ENCODE measurements at regions not wholly inside any gene's neighbourhood (a gene's known extent, or its start where the extent isn't known, plus 50 kb on each side); places are given as distances from the start of the nearest gene placed in this dataset.

GRCh38 chr1:38581396-38581795 lies 278.2 kb downstream of the RRAGC start:
- TF ChIP-seq CEBPB (IDR thresholded peaks at IDR 0.05; ENCODE audit: low read depth) (no peak), YY1 (IDR thresholded peaks at IDR 0.05; ENCODE audit: extremely low read depth, insufficient replicate concordance, low read depth, low read length) (no peak), EGR1 (IDR thresholded peaks at IDR 0.05; ENCODE audit: low read depth) (no peak), CTCF (IDR thresholded peaks at IDR 0.05 in 2 of 3, conservative IDR thresholded peaks at IDR 0.05 in 1 of 3; ENCODE audit: borderline replicate concordance in 1 of 3, insufficient read depth in 1 of 3, low read depth in 2 of 3, low read length in 2 of 3) (no peak), RAD21 (IDR thresholded peaks at IDR 0.05; ENCODE audit: low read depth) (no peak), EZH2 (IDR thresholded peaks at IDR 0.05) (no peak), POLR2AphosphoS5 (IDR thresholded peaks at IDR 0.05; ENCODE audit: low read depth, low read length) (no peak), ZBTB33 (IDR thresholded peaks at IDR 0.05; ENCODE audit: extremely low read depth, insufficient replicate concordance, low read length) (no peak)
